Astrocyte of the spinal cord (primary cell): ENCODE measurements at regions not wholly inside any gene's neighbourhood (a gene's known extent, or its start where the extent isn't known, plus 50 kb on each side); places are given as distances from the start of the nearest gene placed in this dataset.

Experiments used
- DNase-seq: peaks from one replicate; pipeline ENCODE4 v3.0.0; 2011; ENCODE audit warnings: low read depth, low spot score
- H3K4me3 ChIP-seq: 2 replicates; pipeline ENCODE4 v1.5.1; 2011; ENCODE audit warnings: low read depth, mild to moderate bottlenecking, low read length, moderate library complexity
- in situ Hi-C: cut with HindIII; loops from 2 replicates; pipeline ENCODE4 v1.10.0; 2017; ENCODE audit warnings: low sequenced_read_pairs
- TF ChIP-seq, protein P1 (sequence below): IDR thresholded peaks from 2 replicates; pipeline ENCODE4 v1.5.1; 2012; ENCODE audit warnings: low read depth, mild to moderate bottlenecking, low read length, inconsistent platforms

DNA sequence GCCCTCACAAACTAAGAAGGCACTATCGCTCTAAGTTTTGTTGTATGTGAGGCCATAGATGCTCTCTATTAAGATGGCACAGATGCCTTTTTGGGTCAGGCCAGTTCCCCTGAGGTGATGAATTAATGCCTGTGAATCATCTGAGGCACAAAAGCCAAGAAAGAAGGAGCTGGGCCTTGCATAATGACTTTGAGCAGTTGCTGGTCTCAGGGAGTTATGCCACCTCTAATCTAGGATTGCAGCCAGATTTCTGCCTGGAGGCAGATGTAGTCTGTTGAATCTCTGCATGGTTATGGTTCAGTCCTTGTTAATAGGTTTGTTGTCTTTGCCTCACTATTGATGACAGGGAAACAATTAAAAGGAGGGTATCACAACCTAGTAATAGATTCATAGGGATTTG is 168.1 kb upstream of the CHRM3 start:
- DNase-seq: no peak
- in situ Hi-C loops: no loop called here
- no peak overlapping the region for H3K4me3 ChIP-seq
- TF ChIP-seq, protein P1, sequence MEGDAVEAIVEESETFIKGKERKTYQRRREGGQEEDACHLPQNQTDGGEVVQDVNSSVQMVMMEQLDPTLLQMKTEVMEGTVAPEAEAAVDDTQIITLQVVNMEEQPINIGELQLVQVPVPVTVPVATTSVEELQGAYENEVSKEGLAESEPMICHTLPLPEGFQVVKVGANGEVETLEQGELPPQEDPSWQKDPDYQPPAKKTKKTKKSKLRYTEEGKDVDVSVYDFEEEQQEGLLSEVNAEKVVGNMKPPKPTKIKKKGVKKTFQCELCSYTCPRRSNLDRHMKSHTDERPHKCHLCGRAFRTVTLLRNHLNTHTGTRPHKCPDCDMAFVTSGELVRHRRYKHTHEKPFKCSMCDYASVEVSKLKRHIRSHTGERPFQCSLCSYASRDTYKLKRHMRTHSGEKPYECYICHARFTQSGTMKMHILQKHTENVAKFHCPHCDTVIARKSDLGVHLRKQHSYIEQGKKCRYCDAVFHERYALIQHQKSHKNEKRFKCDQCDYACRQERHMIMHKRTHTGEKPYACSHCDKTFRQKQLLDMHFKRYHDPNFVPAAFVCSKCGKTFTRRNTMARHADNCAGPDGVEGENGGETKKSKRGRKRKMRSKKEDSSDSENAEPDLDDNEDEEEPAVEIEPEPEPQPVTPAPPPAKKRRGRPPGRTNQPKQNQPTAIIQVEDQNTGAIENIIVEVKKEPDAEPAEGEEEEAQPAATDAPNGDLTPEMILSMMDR: no peak

DNA sequence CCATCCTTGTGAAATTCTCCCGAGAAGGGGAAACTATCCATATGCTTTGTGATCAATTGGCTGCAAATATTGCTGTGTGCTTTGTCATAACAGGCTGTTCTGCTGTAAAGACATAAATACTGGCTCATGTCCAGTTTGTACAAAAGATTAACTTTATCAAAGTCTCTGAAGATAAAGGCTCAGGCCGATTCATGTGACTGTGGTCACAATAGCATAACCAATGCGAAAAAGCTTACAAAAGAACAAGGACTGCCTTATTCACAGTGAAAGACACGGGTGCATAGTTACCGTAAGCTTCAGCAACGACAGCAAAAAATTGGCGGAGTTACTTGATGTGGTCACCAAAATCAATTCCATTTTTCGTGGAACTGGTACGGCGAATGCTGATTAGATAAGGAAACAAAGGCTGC is 173.6 kb upstream of the CHRM3 start:
- TF ChIP-seq, protein P1: no peak
- no peak for DNase-seq
- in situ Hi-C loops: no loop called here
- no peak overlapping the region for H3K4me3 ChIP-seq

DNA sequence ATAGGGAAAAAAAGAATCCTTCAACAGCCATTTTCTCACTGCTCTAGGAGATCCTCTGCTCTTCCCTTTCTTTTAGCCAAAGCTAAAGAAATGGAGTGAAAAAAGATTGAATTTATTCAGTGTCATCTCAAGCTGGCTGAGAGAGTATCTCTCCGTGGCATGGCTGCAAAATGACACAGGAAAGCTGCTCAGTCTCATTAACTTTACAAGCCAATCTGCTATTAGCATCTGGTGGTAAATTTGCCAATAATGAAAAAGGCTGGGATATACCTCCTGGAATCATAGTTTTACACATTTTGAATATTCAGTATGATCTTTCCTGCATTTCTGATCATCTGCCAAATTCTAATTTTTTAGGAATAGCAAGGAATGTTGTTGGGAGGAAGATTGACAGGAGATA is 176.8 kb upstream of the CHRM3 start:
- TF ChIP-seq, protein P1: no peak
- in situ Hi-C loops: no loop called here
- no peak for DNase-seq
- H3K4me3 ChIP-seq: no peak overlapping the region

DNA sequence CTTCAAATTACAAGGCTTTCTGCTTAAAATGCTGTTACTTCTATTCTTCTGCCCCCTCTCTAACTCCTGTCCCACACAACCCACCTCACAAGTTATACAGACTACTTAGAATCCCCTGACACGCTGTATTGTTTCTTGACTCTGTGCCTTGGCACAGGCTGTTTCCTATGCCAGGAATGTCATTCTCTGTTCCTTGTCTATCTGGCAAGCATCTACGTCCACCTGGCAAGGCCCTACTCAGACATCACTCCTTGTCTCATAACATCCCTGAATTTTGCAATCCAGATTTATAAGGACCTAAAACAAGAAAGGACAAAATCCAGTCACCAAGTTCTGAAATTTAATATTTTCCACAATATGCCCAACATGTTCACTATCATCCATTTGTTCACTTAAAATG is 182.0 kb upstream of the CHRM3 start:
- no peak overlapping the region for H3K4me3 ChIP-seq
- no peak for DNase-seq
- in situ Hi-C loops: no loop called here
- TF ChIP-seq, protein P1: no peak

DNA sequence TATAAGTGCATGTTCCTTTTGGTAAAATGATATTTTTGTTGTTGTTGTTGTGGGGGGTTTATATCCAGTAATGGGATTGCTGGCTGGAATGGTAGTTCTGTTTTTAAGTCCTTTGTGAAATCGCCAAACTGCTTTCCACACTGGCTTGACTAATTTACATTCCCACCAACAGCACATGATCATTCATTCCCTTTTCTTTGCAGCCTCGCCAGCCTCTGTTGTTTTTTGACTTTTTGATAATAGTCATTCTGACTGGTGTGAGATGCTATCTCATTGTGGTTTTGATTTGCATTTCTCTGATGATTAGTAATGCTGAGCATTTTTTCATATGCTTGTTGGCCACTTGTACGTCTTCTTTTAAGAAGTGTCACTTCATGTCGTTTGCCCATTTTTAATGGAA is 188.5 kb upstream of the CHRM3 start:
- in situ Hi-C loops: no loop called here
- TF ChIP-seq, protein P1: no peak
- H3K4me3 ChIP-seq: no peak overlapping the region
- DNase-seq: no peak

DNA sequence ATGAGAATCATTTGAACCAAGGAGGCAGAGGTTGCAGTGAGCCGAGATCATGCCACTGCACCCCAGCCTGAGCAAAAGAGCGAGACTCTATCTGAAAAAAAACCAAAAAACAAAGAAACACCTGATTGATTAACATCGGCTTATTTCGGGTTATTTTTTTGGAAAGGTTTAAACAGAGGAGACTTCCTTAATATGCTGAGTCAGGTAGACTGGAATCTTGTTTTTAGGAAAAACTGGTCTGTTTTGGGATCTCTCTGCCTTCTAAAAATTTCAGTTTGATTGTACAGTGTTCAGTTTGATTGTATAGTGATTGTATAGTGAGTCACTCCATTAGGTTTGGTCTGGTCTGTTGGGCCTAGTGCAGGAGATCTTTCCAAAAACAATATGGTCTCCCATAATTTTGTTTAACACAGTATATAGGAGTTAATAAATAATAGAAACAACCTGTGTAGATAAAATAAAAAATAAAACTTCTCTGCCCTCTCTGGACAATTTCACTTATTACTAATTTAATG is 196.3 kb upstream of the CHRM3 start:
- in situ Hi-C loops: no loop called here
- DNase-seq: no peak
- TF ChIP-seq, protein P1: no peak
- H3K4me3 ChIP-seq: no peak overlapping the region

DNA sequence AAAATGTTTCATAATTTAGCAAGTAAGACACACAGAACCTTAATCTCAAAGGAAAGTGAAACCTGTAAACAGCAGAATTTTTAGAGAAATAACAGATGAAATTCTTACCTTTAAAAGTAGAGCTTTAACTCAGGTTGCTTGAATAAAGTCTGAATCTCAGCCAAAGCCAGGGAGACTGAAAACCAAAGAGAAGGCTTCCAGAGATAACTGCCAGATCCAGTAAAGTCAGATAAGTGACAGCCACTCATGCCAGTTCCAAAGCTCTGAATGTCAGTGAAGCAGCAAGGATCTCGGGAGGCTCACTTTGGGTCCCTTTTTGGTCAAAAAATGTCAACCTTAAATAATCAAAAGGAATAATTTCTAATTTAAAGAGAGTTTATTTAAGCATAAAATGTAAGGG is 199.9 kb upstream of the CHRM3 start:
- TF ChIP-seq, protein P1: no peak
- no peak overlapping the region for H3K4me3 ChIP-seq
- in situ Hi-C loops: no loop called here
- no peak for DNase-seq
